ENCODE measurements at regions not wholly inside any gene's neighbourhood (a gene's known extent, or its start where the extent isn't known, plus 50 kb on each side); places are given as distances from the start of the nearest gene placed in this dataset.
"Not testable (repeated sequence)": the region's sequence is repeated elsewhere in the genome, so short reads cannot be mapped to it uniquely, and the experiment has no call there.

DNA sequence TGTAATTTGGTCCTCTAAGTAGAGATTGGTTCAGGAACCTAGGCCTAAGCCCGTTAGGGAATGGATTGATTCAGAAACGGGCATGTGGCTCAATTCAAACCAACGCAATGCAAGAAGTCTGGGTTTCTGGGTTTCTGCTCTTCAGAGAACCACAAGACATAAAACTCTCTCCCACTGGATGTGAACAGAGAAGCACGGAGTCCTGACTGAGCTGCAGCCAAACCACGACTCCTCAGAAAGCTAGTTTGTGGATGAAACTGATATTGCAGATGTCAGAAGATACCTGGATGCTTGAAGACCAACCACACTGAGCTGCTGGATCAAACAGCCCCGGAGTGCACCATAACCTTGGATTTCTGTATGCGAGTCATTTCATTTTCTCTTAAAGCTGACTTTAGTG is 50.0 kb downstream of the SOD2 start:
- no peaks in the 10 kb centered on the region for H3K27me3 ChIP-seq
- H3K36me3 ChIP-seq = no peaks in the 10 kb centered on the region
- no peak for DNase-seq
- H3K4me1 ChIP-seq = no peaks in the 10 kb centered on the region
- no peaks in the 10 kb centered on the region for H3K9me3 ChIP-seq (replicated peaks)
- no peak overlapping the region for H3K27ac ChIP-seq
- H3K4me3 ChIP-seq = no peak overlapping the region

DNA sequence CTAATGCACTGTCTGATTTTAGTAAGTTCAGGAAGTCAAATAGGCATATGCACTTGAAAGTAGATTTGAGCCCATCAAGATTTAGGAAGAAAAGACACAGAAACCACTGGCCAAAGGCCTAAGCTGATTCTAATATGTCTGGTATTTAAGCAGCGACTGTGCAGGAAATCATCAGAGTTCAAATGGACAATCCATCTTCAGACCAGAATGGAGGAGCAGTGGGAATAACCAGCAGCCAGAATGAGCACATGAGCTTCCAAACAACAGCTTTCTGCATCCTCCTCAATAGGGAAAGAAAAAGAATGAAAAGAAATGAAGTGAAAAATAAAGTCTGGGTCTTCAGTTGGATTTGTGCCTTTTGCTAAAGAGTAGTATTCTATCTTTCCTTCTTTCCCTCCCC is 50.6 kb downstream of the SOD2 start:
- Histone ChIP-seq H3K36me3 (no peaks in the 10 kb centered on the region), H3K4me1 (no peaks in the 10 kb centered on the region), H3K27me3 (no peaks in the 10 kb centered on the region), H3K4me3 (no peak overlapping the region), H3K9me3 (replicated peaks) (no peaks in the 10 kb centered on the region), H3K27ac (no peak overlapping the region)
- no peak for DNase-seq

DNA sequence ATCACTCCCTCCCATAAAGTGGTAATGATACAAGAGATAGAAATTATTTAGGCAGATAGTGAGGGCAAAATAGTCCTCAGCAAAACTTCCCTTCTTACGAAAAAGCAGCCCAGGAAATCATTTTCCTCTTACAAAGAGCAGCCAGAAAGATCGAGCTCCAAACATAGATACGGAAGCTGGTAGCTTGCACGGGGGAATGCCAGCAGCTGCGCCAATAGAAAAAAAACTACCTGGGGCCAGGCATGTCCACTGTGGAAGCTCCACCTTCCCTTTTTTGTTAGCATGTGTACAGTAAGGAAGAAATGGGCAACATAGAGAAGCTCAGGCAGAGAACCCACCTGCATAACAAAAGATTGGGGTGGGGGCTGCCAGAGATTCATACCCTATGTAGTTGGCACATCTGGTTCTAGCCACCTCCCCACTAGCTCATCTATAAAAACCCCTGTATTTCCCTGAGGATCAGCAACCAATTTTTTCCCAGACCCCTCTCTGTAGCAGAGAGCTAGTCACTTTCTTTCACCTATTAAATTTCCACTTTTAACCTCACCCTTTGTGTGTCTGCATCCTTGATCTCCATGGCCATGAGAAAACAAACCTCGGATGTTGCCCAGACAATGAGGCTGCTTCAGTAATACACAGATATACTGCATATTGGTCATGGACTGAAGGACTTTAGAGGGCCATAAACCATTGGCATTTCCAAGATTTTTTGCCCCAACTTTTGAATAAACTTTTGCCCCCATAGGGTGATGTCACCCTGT is 52.1 kb downstream of the SOD2 start:
- no peaks in the 10 kb centered on the region for H3K27me3 ChIP-seq
- no peaks in the 10 kb centered on the region for H3K36me3 ChIP-seq
- no peak for DNase-seq
- no peak overlapping the region for H3K4me3 ChIP-seq
- H3K27ac ChIP-seq = no peak overlapping the region
- H3K9me3 ChIP-seq (replicated peaks) = no peaks in the 10 kb centered on the region
- no peaks in the 10 kb centered on the region for H3K4me1 ChIP-seq

DNA sequence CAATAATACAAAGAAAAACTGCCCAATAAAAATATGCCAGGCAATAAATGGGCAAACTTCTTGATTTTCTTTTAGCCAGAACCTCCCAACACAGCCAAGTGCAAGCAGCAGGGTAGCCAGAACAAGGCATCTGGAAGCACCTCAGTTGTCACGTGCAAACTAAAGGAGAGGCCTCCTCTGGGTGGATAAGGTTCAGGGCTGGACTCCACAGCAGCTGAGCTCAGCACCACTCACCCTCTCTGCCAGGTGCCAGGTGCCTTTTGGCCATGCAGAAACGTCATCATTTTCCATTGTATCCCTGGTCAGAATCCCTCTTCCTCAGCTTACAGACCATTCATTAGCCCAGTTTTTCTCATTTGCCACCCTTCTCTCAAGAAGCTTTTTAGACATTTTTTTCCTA is 52.7 kb downstream of the SOD2 start:
- Histone ChIP-seq H3K27ac (no peak overlapping the region), H3K27me3 (no peaks in the 10 kb centered on the region), H3K9me3 (replicated peaks) (no peaks in the 10 kb centered on the region), H3K4me1 (no peaks in the 10 kb centered on the region), H3K36me3 (no peaks in the 10 kb centered on the region), H3K4me3 (no peak overlapping the region)
- no peak for DNase-seq

DNA sequence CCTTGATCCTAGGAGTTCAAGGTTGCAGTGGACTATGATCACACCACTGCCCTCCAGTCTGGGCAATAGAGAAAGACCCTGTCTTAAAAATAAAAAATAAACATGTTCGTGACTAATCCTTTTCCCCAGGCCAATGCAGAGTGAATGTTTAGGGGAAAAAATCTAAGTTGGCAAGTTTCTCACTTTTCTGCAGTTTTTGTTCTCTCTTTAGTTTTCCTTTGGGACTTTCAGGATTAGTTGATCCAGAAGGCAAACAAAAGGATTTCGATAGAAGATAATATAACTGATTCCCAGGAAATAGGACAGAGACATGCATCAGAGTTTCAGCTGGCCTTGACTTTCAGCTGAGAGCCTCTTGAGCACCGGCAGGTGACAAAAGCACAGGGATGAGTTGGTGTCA is 53.3 kb downstream of the SOD2 start:
- Histone ChIP-seq H3K9me3 (replicated peaks) (no peaks in the 10 kb centered on the region), H3K4me1 (no peaks in the 10 kb centered on the region), H3K27ac (no peak overlapping the region), H3K36me3 (no peaks in the 10 kb centered on the region), H3K27me3 (no peaks in the 10 kb centered on the region), H3K4me3 (no peak overlapping the region)
- no peak for DNase-seq

DNA sequence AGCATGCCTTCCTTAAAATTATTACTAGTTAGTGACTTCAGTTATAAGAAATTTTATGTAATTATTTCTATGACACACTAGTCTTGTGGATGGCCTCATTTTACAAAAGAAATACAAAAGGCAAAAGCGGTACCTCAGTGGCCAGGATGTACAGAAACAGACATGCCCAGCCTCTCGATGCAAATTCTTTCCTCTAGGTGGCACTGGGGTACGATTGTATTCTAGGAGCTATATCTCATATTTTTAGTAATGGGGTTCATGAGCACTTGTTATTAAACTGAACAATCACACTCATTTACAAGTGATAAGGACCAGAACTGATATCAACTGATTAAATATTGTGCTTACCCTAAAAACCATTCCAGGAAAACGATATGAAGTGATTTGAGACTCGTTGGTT is 59.8 kb downstream of the SOD2 start:
- H3K4me1 ChIP-seq = no peaks in the 10 kb centered on the region
- H3K9me3 ChIP-seq (replicated peaks) = no peaks in the 10 kb centered on the region
- H3K4me3 ChIP-seq = no peak overlapping the region
- H3K27ac ChIP-seq = no peak overlapping the region
- no peaks in the 10 kb centered on the region for H3K36me3 ChIP-seq
- H3K27me3 ChIP-seq = no peaks in the 10 kb centered on the region
- DNase-seq = peak; percentile 14 to 50

DNA sequence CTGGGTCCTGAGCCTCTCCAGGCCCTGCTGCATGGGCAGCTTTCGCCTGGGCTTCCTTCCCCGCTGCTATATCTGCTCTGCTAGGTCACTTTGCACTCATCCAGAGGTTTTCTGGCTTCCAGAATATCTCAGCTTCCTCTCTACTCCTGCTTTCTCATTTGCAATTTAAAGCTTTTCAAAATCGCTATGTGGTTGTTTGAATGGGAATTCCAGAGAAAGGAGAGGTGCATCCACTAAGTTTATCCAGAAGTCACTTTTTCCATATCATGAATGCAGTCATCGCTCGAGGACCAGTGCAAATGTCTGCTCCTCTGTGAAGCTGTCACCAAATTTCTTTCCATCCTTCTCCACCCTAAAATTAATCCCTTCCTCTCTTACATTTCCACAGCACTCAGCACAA is 61.2 kb downstream of the SOD2 start:
- Histone ChIP-seq H3K4me1 (no peaks in the 10 kb centered on the region), H3K36me3 (no peaks in the 10 kb centered on the region), H3K9me3 (replicated peaks) (no peaks in the 10 kb centered on the region), H3K27ac (no peak overlapping the region), H3K27me3 (no peaks in the 10 kb centered on the region), H3K4me3 (no peak overlapping the region)
- DNase-seq = no peak

DNA sequence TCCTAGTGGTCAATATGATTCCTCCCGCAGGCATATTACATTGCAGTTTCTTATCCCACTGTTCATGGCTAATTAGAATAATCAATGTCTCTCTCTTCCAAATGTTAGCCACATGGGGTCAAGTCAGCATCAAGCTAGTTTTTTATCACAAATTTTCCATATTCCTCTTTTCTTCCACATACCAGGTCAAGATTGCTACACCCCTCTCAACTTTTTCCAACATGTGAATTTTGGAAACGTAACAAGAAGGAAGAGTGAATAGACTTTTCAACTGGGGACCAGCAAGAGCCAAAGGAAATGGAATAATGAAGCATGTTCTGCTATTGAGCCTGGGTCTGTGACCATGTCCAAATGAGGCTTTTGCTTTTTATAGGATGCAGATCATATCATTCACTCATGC is 65.1 kb downstream of the SOD2 start:
- Histone ChIP-seq H3K4me3 (no peak overlapping the region), H3K4me1 (no peaks in the 10 kb centered on the region), H3K27me3 (no peaks in the 10 kb centered on the region), H3K36me3 (no peaks in the 10 kb centered on the region), H3K9me3 (replicated peaks) (no peaks in the 10 kb centered on the region), H3K27ac (no peak overlapping the region)
- no peak for DNase-seq

DNA sequence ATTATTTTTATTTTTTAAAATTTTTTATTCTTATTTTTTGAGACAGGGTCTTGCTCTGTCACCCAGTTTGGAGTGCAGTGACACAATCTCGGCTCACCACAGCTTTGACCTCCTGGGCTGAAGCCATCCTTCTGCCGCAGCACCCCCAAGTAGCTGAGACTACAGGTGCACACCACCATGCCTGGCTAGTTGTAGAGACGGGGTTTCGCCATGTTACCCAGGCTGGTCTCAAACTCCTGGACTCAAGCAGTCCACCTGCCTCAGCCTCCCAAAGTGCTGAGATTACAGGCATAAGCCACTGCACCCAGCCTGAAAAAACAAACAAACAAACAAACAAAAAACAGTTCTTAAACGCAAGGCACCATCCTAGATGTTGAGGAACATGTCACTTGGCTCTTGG is 66.5 kb downstream of the SOD2 start:
- not testable (repeated sequence) for H3K4me1 ChIP-seq; H3K27me3 ChIP-seq; DNase-seq; H3K36me3 ChIP-seq; H3K4me3 ChIP-seq; H3K9me3 ChIP-seq (replicated peaks); H3K27ac ChIP-seq

DNA sequence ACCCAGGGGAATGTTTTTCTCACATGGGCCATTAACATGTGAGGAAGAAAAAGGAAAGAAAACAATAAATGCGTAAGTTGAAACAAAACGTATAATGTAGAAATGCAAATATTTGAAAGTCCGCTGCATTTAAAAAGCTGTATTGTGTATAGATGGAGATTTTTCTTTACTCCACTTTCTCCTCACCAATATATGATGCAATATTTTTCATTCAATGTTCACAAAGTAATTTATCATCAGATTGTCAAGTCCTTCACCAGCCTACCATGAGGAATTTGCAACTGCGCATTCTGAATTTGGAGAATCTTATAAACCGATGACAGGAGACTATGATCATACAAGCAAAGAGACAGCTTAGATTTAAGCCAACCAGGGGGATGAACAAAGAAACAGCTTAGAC is 69.9 kb downstream of the SOD2 start:
- Histone ChIP-seq H3K27me3 (no peaks in the 10 kb centered on the region), H3K4me1 (no peaks in the 10 kb centered on the region), H3K36me3 (no peaks in the 10 kb centered on the region), H3K4me3 (no peak overlapping the region), H3K27ac (no peak overlapping the region), H3K9me3 (replicated peaks) (no peaks in the 10 kb centered on the region)
- no peak for DNase-seq

DNA sequence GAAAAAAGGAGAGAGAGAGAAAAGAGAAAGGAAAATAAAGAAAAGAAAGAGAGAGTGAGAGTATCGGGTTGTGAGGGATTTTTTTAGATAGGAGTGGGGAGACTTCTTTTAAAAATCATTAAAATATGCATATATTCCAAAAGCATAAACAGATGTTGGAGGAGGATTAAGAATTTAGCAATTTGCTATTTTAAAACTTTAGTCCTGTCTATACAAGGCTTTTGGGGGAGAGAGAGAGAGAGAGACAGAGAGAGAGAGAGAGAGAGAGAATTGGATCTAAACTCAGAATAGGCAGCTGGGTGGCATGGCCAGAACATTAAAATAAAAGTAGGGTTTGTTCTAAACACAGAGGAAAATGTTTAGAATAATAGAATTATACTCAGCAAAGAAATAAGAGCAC is 72.1 kb downstream of the SOD2 start:
- H3K27ac ChIP-seq = no peak overlapping the region
- H3K4me3 ChIP-seq = no peak overlapping the region
- no peaks in the 10 kb centered on the region for H3K27me3 ChIP-seq

DNA sequence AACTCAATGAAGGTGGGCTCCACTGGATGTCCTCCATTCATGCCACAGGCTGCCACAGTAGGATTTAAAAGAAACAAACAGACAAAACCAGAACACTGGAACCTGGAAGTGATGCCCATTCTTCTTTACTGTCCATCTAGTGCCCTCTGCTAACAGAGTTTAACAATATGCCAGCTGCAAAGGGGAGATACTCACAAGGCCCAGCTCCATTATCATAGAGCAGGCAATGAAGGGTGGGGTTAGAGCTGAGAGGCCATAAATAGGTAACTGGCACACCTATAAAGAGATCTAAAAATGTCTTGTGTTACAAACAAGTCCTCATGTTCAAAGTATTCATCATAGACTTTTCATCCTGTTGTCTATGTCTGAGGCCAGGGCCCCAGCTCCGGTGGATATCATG is 75.6 kb downstream of the SOD2 start:
- Histone ChIP-seq H3K27me3 (no peaks in the 10 kb centered on the region), H3K4me1 (no peaks in the 10 kb centered on the region), H3K36me3 (no peaks in the 10 kb centered on the region), H3K27ac (no peak overlapping the region), H3K4me3 (no peak overlapping the region), H3K9me3 (replicated peaks) (peaks cover 3% of the 10 kb centered on the region; the same call in 1 of the 2 replicates)
- DNase-seq = no peak

More for the DNA sequence above, 72.1 kb downstream of the SOD2 start:
- H3K36me3 ChIP-seq = no peaks in the 10 kb centered on the region
- H3K9me3 ChIP-seq (replicated peaks) = no peaks in the 10 kb centered on the region; the same call in 1 of the 2 replicates
- no peak for DNase-seq
- H3K4me1 ChIP-seq = no peaks in the 10 kb centered on the region

DNA sequence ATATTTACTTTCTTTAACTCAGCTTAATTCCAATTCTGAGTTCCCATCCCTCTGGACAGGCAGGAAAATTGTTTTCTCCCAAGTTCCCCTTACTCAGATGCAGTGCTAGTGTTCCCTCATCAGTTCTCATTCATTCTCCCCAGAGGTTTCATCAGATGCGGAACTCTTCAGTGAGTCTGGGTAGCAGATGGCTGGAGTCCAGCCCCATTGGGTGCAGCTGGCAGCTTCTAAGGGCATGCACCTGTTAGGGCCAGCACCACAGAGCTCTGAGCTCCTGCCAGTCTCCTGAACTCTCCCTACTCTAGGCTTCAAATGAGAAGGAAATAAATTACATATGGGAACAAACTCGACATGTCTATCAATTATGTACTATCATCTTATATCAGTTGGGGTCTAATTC is 76.6 kb downstream of the SOD2 start:
- no peak overlapping the region for H3K4me3 ChIP-seq
- H3K36me3 ChIP-seq = no peaks in the 10 kb centered on the region
- peaks cover 3% of the 10 kb centered on the region; the same call in 1 of the 2 replicates for H3K9me3 ChIP-seq (replicated peaks)
- H3K4me1 ChIP-seq = no peaks in the 10 kb centered on the region
- peak in 1 of 2 experiments; percentile 28 for DNase-seq
- no peaks in the 10 kb centered on the region for H3K27me3 ChIP-seq
- no peak overlapping the region for H3K27ac ChIP-seq

DNA sequence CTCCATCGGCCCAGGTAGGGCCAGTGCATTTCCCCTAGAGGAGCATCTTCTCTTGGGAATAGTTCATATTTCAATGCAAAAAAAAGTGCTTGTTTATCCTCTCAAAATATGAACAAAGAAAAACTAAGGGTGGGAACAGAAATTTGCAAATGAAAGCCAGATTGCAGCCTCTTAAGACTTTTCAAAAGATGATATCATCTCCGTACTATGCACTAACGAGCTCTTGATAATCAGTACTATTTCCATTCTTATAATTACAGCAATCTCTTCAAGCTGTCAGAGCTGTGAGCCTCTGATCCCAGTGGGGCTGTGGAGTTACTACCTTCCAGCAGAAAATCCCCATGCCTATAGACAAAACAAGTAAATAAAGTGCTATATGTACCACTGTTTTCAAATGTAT is 77.1 kb downstream of the SOD2 start:
- Histone ChIP-seq H3K4me3 (no peak overlapping the region), H3K36me3 (no peaks in the 10 kb centered on the region), H3K27ac (no peak overlapping the region), H3K27me3 (no peaks in the 10 kb centered on the region), H3K9me3 (replicated peaks) (peaks cover 3% of the 10 kb centered on the region; the same call in 1 of the 2 replicates), H3K4me1 (no peaks in the 10 kb centered on the region)
- no peak for DNase-seq

DNA sequence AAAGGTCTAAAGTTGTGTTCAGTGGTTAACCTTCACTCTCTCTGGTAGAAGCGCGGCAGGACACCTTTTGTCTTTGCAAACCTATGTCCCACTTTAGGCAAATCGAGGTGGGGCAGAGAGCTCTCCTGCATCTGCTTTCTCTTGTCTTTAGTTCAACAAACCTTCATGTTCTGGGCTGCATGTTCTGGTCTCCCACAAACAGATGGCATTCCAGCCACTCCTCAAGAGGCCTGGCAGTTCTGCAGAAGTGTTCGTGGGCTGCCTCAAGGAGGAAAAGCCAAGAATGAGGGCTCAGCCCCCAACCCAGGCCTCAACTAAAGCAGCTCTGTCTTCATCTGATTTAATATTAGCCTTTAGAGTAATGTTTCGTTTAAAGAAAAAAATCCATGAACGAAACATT is 82.2 kb downstream of the SOD2 start:
- Histone ChIP-seq H3K4me3 (no peak overlapping the region), H3K27me3 (no peaks in the 10 kb centered on the region), H3K4me1 (no peaks in the 10 kb centered on the region), H3K27ac (no peak overlapping the region), H3K36me3 (no peaks in the 10 kb centered on the region), H3K9me3 (replicated peaks) (peaks cover 3% of the 10 kb centered on the region; the same call in 1 of the 2 replicates)
- no peak for DNase-seq

DNA sequence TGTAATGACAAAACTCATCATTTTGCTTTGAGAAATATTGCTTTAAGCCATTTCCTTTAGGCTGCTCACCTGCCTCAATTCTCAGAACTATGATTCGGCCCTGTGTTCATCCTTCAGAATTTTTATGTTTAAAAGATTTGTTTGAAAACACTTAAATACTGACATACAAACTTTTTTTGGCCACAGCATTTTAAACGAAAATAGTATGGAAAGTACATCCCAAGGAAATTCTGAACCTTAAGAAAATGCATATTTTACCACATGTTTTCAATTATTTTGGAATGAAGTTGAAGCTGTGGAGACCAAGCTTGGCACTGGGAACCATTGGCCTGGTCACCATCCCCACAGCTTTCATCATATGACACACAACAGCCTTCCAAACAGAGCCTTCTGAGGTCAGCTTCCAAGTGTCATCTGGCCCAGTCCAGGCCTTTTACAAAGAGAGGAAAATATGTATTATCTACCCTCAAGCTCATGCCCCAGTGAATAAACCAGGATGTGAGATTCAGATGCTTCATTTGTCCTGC is 83.3 kb downstream of the SOD2 start:
- Histone ChIP-seq H3K27me3 (no peaks in the 10 kb centered on the region), H3K9me3 (replicated peaks) (peaks cover 2% of the 10 kb centered on the region; the same call in 1 of the 2 replicates), H3K4me1 (no peaks in the 10 kb centered on the region), H3K36me3 (no peaks in the 10 kb centered on the region), H3K27ac (no peak overlapping the region), H3K4me3 (no peak overlapping the region)
- DNase-seq = no peak
